Common myeloid progenitor, CD34-positive (primary cell): ENCODE measurements at regions not wholly inside any gene's neighbourhood (a gene's known extent, or its start where the extent isn't known, plus 50 kb on each side); places are given as distances from the start of the nearest gene placed in this dataset.

Source experiments
- CTCF ChIA-PET: fragments of 350-600 bp; sonication (Branson Sonifier 250); formaldehyde crosslinking; loops from one replicate; lab custom pipeline; 2021; ENCODE audit warnings: antibody characterized with exemption; lab: Charles Lee
- POLR2A ChIA-PET: fragments of 350-600 bp; sonication (Branson Sonifier 250); formaldehyde crosslinking; loops from one replicate; lab custom pipeline; 2021; ENCODE audit warnings: antibody characterized with exemption; lab: Charles Lee
- DNase-seq, 3 donors: peaks; one replicate each; pipeline versions ENCODE4 v3.0.0 to v3.0.0-alpha.2; 2013
- H3K27ac ChIP-seq, 2 experiments: 1 replicate in 1 of 2; 2 replicates in 1 of 2; pipeline ENCODE4 v1.7.0; 2013; ENCODE audit warnings: inconsistent platforms in 2 of 2, low read length in 2 of 2, mild to moderate bottlenecking in 2 of 2, low read depth in 1 of 2, moderate library complexity in 1 of 2; ENCODE audit not compliant: severe bottlenecking in 2 of 2, insufficient read depth in 1 of 2, poor library complexity in 1 of 2
- H3K27me3 ChIP-seq, 5 experiments: replicated peaks in 2 of 5; 1 replicate in 3 of 5; 2 replicates in 2 of 5; pipeline versions ENCODE4 v1.6.1 to v1.7.0; 2013; ENCODE audit warnings: low read length in 4 of 5, mild to moderate bottlenecking in 2 of 5, moderate library complexity in 2 of 5, inconsistent platforms in 1 of 5; ENCODE audit not compliant: insufficient read depth in 5 of 5, control insufficient read depth in 4 of 5
- H3K36me3 ChIP-seq, 4 experiments: 1 replicate in 2 of 4; 2 replicates in 2 of 4; pipeline versions ENCODE4 v1.6.1 to v1.7.0; 2013; ENCODE audit warnings: low read length in 3 of 4, control low read depth in 1 of 4, mild to moderate bottlenecking in 1 of 4; ENCODE audit not compliant: control insufficient read depth in 4 of 4, insufficient read depth in 4 of 4
- H3K4me1 ChIP-seq, 4 experiments: 1 replicate in 3 of 4; 2 replicates in 1 of 4; pipeline versions ENCODE4 v1.6.1 to v1.7.1; 2013; ENCODE audit warnings: low read length in 3 of 4, mild to moderate bottlenecking in 3 of 4, control low read depth in 1 of 4, inconsistent platforms in 1 of 4, moderate library complexity in 1 of 4; ENCODE audit not compliant: control insufficient read depth in 4 of 4, insufficient read depth in 4 of 4; ENCODE audit errors: control extremely low read depth in 1 of 4
- H3K4me3 ChIP-seq, 7 experiments: 1 replicate in 4 of 7; 2 replicates in 3 of 7; pipeline versions ENCODE4 v1.5.1 to v1.7.0; 2013; ENCODE audit warnings: mild to moderate bottlenecking in 7 of 7, low read length in 6 of 7, moderate library complexity in 6 of 7, inconsistent platforms in 2 of 7, low read depth in 2 of 7, control low read depth in 1 of 7; ENCODE audit not compliant: insufficient read depth in 4 of 7, control insufficient read depth in 1 of 7; ENCODE audit errors: extremely low read depth in 1 of 7
- H3K9me3 ChIP-seq, 5 experiments: 1 replicate in 4 of 5; 2 replicates in 1 of 5; pipeline versions ENCODE4 v1.6.1 to v1.7.1; 2013; ENCODE audit warnings: low read length in 4 of 5, mild to moderate bottlenecking in 2 of 5, inconsistent platforms in 1 of 5, low read depth in 1 of 5, moderate library complexity in 1 of 5; ENCODE audit not compliant: control insufficient read depth in 4 of 5, insufficient read depth in 2 of 5; ENCODE audit errors: control extremely low read depth in 1 of 5
- WGBS: methylation state at CpG from one replicate; pipeline ENCODE4 v1.1.5; 2013; ENCODE audit not compliant: insufficient coverage; 5-methylcytosine and 5-hydroxymethylcytosine counted together

DNA sequence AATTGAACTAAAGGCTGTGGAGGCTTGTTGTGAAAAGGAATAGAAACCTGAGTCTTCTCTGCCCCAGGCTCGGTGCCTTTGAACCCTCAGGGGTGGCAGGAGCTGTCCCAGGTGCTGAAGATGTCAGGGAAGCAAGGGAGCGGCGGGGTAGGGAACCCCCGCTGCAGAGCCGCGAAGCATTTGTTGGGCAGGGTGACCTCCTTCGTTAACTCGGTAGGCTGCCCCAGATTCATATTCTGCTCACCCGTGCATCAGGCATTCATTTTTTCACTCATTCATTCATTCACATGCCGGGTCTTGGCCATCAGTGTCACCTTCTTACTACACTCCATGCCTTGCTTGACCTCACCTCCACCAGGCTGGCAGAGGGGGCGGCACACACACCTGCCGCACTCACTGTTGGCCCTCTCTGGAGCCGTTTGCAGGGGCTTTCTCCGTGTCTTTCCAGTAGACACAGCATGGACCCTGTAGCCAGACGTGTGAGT is 618.9 kb downstream of the BRD1 start:
- ChIA-PET POLR2A (no interaction called here), CTCF (no interaction called here)
- no peaks in the 10 kb centered on the region for H3K4me1 ChIP-seq
- H3K27me3 ChIP-seq: peaks cover 0 to 10% (median 0%) of the 10 kb centered on the region in 5 experiments
- H3K36me3 ChIP-seq: no peaks in the 10 kb centered on the region
- H3K9me3 ChIP-seq: no peaks in the 10 kb centered on the region
- DNase-seq: peak in 1 of 3 donors; percentile 2
- no peak overlapping the region for H3K4me3 ChIP-seq
- 65% methylated on average over 11 of the region's 15 CpGs for WGBS
- H3K27ac ChIP-seq: no peak overlapping the region

DNA sequence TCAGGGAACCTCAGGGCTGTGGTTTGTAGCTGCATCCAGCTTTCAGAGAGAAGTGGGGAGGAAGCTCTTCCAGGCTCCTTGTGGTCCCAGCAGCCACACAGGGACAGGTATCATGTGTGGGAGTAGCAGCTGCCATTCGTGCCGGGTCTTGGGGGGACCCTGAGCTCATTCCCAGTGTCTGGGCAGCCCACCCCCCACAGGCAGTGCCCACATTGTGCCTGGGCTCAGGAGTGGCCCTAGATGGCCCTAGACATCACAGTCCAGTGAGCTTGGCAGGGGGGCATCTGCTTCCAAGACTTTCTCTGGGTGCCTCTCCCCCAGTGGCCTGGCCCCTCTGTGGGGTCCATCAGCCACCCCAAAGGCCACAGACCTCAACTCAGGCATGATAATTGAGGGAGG is 619.7 kb downstream of the BRD1 start:
- ChIA-PET CTCF (no interaction called here), POLR2A (interaction anchor here (0.6 kb wide), 1 partner anchor 483 kb away, joined by 3 read pairs; no protein-coding TSS in a partner anchor)
- peaks cover 0 to 14% (median 0%) of the 10 kb centered on the region in 5 experiments for H3K27me3 ChIP-seq
- H3K36me3 ChIP-seq: no peaks in the 10 kb centered on the region
- no peaks in the 10 kb centered on the region for H3K9me3 ChIP-seq
- no peaks in the 10 kb centered on the region for H3K4me1 ChIP-seq
- WGBS: 88% methylated on average over 2 of the region's 2 CpGs
- no peak overlapping the region for H3K4me3 ChIP-seq
- no peak for DNase-seq
- no peak overlapping the region for H3K27ac ChIP-seq

DNA sequence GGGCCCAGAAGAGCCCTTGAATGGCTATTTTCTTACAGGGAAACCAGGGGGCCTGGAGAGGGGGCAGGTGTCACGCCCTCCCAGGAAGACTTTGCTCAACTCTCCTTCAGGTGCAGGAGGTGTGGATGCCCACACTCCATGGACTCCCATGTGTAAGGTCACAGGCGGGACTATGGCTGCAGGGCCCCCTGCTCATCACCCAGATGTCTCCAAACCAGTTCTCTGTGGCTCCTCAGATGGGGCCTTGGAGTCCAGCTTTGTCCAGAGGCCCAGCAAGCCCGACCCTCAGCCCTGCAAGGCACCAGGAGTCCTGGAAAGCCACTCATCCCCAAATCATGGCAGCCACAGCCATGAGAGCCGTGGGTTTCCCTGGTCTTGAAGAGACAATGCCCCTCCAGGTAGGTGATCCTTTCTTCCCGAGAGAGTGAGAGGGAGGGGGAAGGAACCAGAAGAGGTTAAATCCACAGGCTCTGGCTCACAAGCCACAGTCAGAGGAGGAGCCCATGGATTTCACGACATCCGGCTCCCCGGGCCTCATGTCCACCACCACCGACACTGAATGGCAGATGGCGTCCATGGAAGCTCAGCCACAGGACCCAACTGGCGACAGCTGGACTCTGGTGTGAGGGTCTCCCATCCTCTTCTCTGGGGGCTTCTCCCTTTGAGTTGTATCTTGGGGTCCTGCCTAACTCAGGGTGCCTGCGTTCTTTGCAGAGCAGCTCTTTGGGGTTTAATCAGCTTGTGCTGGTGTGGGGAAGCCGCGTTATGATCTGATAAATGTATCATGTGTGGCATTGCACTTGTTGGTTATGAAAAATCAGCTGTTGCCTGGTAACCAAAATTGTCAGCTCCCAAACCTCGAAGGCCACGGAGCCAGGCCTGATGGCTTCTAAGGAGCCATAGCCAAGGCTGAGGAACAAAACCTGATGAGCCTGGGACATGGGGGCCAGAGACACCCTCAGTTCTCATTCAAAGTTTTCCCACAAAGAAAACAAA is 620.4 kb downstream of the BRD1 start:
- CTCF ChIA-PET: no interaction called here
- DNase-seq: no peak
- no peak overlapping the region for H3K4me3 ChIP-seq
- H3K36me3 ChIP-seq: no peaks in the 10 kb centered on the region
- 83% methylated on average over 13 of the region's 16 CpGs for WGBS
- no peaks in the 10 kb centered on the region for H3K9me3 ChIP-seq
- no peak overlapping the region for H3K27ac ChIP-seq
- H3K4me1 ChIP-seq: no peaks in the 10 kb centered on the region
- POLR2A ChIA-PET: no interaction called here
- H3K27me3 ChIP-seq: peaks cover 0 to 14% (median 0%) of the 10 kb centered on the region in 5 experiments

DNA sequence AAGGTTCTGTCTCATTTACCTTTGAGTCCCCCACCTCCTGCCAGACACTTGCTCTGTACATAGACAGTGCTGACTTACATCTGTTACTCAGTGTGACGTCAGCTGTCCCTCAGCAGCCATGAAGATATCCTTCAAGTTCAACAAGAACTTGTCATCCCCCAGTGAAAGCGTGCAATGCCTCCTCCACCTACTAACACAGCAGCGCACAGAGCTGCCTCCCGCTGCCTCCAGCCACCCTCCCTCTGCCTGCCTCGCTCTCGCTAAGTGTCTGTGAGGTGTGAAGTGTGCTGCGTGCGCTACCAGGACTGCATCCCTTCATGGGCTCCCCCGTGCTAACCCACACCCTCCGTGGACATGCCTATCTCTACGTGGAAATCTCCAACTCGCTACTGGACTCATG is 621.4 kb downstream of the BRD1 start:
- Histone ChIP-seq H3K4me1 (no peaks in the 10 kb centered on the region), H3K9me3 (no peaks in the 10 kb centered on the region), H3K27me3 (peaks cover 0 to 18% (median 0%) of the 10 kb centered on the region in 5 experiments), H3K4me3 (no peak overlapping the region), H3K27ac (no peak overlapping the region), H3K36me3 (no peaks in the 10 kb centered on the region)
- POLR2A ChIA-PET: no interaction called here
- DNase-seq: no peak
- WGBS: 94% methylated on average over 7 of the region's 12 CpGs
- CTCF ChIA-PET: no interaction called here

DNA sequence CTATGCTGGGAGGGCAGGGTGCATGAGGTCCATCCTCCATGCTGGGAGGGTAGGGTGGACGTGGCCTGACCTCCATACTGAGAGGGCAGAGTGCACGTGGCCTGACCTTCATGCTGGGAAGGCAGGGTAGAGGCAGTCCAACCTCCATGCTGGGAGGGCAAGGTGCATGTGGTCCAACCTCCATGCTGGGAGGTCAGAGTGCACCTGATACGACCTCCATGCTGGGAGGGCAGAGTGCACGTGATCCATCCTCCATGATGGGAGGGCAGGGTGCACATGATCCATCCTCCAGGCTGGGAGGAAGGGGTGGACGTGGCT is 622.2 kb downstream of the BRD1 start:
- H3K9me3 ChIP-seq: no peaks in the 10 kb centered on the region
- ChIA-PET POLR2A (no interaction called here), CTCF (no interaction called here)
- DNase-seq: no peak
- peaks cover 0 to 20% (median 2%) of the 10 kb centered on the region in 5 experiments for H3K27me3 ChIP-seq
- WGBS: 82% methylated on average over 4 of the region's 5 CpGs
- H3K4me3 ChIP-seq: no peak overlapping the region
- no peak overlapping the region for H3K27ac ChIP-seq
- H3K36me3 ChIP-seq: no peaks in the 10 kb centered on the region
- H3K4me1 ChIP-seq: no peaks in the 10 kb centered on the region

DNA sequence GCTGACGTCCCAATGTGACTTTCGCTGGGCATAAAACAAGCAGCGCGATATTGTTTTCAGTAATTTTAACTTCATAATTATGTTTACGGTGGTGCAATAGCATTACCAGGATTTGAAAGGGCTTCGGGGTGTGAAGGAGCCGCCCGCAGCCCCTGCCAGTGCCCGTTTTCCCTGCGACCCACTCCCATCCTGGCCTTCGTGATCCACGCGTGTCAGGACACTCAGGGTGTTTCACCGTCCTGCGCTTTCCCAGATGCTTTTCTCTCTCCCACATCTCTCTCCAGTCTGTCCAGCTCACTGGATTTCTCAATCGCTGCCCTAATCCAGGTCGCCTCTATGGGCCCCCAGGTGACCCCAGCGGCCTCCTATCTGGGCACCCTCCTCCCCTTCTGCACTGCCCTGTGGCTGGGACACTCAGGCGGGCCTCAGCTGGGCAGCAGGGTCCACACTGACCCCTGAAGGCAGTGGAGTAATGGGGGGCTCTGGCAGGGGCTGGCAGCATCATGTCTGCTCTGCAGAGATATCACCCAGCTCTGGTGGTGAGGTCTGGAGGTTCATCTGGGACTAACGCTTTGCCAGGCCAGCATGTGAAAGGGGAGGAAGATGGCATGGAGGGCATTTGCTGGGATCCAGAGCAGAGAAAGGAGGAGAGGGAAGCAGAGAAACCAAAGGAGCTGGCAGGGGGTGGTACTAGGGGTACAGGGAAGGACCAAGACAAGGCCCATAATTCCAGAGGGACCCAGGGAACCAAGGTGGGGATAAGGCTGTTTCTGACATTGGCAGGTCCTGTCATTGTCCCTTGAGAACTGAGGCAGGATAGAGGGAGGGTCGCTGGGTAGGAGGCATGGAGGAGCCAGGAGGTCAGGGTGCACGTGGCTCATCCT is 622.8 kb downstream of the BRD1 start:
- Histone ChIP-seq H3K27me3 (peaks cover 0 to 20% (median 2%) of the 10 kb centered on the region in 5 experiments), H3K4me1 (no peaks in the 10 kb centered on the region), H3K36me3 (no peaks in the 10 kb centered on the region), H3K4me3 (no peak overlapping the region), H3K27ac (no peak overlapping the region), H3K9me3 (no peaks in the 10 kb centered on the region)
- CTCF ChIA-PET: no interaction called here
- WGBS: 89% methylated on average over 21 of the region's 22 CpGs
- DNase-seq: no peak
- POLR2A ChIA-PET: no interaction called here
